ENCODE measurements at regions not wholly inside any gene's neighbourhood (a gene's known extent, or its start where the extent isn't known, plus 50 kb on each side); places are given as distances from the start of the nearest gene placed in this dataset.

DNA sequence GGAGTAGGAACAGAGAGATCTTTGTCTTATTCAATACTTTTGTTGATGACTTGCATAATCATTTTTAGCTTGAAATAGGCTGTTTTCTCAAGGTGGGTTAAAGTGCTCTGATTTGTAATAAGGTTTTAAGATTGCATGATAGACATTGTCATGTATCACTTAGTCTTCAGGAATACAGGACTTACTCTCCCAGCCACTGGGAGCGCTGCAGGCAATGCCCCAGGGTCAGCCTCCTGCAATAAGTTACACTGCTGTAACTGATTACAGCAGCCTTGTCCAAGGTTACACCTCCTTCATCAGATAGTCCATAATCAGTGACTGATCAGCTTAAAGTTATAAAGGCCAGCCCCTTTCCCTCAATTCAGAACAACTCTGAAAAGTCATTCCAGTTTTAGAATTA lies 218.6 kb downstream of the ESM1 start:
- ATAC-seq = no peak

DNA sequence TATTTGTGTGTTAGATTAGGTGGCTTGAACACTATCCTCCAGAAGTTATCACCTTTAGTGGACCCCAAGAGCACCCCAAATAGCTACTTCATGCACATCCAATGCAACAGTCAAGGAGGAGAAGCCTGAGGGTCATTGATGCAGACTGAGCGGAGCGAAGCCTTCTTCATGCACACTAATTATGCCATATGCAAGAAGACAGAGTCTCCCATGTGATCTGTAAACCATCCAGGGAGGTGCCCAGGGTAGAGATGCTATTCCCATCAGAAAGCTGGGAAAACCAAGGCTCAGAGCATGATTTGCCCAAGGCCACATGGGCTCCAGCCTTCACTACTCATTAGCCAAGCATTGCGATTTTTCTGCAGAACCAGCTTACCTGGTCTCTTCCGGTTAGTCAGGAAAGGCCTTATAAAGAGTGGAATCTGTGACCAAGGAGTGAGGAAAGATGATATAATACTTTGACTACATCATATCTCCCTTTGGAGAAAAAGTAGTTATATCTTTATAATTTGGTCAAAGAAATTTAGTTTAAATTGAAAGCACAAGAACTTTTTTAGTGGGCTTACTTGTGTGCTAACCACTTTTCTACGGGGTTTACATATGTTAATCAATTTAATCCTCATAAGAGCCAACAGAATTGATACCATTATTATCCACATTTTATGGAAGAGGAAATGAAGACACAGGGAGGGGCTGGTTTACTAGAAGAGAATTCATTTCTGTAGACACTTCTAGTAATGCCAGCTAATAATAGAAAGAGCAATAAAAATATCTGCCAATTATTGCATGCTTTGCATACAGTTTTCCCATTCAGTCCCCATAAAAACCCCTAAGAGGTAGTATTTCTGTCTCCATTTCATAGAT lies 220.0 kb downstream of the ESM1 start:
- no peak for ATAC-seq

DNA sequence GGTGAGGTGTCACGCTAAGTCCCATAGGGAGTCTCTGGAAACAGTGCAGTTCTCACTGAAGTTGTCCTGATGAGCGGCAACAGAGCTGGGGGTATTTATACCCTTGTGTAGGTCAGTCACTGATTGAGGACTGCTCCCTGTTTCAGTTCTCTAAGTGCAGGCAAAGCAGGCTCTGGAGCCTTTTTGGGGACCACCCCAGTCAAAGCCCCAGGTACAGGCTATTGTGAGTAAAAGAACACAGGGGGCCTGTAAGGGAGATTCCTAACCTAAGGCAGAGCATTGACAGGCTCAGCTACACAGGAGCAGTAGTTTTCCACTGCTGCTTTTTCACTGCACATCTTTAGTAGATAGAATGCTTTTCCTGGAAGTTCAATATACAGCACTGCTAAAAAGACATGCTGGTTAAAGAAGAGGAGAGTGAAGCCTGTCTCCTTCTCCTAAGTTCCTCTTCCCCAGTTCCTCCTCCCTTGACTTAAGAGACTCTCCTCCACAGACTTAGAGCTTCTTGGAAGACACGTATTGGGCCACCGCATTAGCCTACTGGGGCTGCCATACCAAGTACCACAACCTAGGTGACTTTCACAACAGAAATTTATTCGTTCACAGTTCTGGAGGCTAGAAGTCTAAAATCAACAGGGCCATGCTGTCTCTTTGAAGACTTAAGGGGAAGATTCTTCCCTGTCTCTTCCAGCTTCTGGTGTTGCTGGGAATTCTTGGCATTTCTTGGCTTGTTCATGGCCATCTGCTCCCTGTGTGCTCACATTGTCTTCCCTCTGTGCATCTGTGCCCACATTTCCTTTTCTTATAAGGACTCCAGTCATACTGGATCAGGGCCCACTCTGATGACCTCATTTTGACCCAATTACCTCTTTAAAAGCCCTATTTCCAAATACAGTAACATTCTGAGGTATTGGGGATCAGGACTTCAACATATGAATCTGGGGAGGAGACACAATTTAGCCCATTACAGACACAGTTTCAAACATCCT lies 221.0 kb downstream of the ESM1 start:
- no peak for ATAC-seq

DNA sequence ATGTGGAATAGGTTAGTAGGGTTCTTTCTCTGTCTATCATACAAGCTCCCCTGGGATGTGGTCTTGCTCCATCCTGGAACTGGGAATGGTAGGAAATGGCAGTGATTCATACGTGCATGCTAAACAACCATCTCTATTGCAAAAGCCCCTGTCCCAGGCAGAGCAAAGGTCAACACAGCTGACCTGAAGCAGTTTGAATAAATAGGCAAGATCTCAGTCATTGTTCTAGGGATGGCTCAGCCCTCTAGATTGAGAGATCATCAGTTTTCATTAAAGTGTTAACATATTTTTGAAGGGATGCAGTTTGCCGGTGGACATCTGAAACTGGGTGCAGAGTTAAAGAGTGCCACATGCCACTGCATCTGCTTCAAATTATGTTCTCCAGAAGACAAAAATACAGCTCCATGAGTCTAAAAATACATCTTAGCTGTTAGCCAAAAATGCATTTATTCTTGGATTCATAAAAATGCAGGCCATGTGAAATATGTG lies 224.1 kb downstream of the ESM1 start:
- no peak for ATAC-seq

DNA sequence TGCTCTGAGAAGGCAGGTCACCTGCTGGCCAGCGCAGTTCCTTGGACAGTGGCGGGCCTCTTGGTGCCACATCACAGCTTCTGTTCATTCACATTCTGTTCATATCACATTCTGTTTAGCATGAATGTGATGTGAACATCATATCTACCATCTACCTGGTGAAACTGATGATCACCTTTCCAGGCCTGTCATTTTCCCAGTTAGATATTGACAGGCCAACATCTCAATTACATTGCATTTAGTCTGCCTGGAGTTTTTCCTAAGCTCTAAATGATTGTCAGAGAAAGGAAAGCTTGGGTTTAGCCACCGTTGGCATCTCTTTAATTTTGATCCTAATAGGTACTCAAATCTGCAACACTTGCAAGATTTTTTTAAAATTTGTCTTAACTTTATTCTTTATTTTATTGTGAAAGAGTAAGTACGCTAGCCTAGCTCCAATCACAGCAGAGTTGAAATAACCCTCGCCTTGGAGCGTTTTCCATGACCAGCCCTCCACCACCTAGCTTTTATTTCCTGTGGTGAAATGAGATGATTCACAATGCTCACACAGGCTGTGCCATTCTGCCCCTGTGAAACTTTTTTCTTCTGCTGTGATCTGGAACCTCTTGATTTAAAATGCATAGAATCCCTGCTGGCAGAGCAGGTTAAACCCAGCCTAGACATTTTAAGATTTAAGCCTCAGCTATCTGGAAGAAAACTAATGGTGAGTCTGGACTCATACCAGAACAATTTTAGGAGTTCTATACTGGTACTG lies 225.0 kb downstream of the ESM1 start:
- no peak for ATAC-seq

DNA sequence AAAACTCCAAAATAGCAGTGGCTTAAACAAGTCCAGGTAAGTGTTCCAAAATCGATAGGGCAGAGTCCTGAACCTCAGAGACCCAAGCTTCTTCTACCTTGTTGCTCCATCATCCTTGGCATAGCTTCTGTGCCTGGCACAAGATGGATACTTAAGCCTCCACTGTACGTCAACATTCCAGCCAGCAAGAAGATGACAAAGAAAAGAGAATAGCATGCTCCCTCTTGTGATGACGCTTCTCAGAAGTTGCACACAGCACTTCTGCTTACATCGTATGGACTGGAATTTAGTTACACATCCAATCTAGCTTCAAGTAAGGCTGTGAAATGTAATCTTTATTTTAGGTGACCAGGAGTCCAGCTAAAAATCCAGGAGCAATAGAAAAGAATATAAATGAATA lies 227.4 kb downstream of the ESM1 start:
- ATAC-seq = no peak

DNA sequence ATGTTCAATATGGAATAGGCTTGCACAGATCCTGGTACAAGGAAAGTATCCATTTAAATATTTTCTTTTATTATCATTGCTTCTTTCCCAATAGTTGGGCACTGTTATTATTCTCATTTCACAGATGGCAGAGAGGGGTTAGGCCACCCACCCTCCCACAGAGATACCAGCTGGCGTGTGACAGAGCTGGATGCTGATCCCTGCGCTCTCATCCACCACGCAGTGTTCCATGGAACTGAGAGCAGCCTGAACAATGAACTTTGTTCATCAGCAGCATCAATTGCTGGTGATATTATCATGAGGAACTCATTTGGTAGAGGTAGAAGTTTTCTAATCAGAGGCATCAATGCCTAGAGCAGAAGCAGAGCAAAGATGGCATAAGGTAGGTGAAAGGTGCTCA lies 227.9 kb downstream of the ESM1 start:
- no peak for ATAC-seq

DNA sequence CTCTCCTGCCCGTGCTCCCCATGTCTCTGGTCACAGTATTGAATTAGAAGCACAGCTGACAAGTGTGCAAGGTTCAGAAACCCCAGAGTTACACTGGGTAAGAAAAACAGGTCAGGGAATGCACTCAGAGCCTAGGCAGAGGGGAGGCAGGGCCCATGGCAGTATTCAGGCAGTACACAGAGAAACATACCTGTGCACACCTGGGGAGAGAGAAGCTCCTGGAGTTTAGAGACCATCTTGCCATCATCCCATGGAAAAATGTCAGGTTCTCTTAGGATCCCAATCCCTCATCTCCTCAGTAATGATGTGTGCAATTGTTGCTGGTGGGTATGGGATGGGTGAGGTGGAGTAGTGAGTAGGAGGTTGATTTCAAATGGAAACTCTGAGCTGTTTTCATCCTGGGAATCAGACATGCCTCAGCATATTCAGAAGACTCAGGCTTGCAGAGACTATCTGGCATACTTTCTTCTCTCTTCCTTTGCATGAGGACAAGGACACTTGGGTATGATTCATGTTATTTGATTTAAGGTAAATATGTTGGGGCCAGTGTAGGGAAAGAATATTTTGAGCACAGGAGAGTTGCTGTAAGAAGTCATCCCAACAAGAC lies 228.5 kb downstream of the ESM1 start:
- no peak for ATAC-seq

DNA sequence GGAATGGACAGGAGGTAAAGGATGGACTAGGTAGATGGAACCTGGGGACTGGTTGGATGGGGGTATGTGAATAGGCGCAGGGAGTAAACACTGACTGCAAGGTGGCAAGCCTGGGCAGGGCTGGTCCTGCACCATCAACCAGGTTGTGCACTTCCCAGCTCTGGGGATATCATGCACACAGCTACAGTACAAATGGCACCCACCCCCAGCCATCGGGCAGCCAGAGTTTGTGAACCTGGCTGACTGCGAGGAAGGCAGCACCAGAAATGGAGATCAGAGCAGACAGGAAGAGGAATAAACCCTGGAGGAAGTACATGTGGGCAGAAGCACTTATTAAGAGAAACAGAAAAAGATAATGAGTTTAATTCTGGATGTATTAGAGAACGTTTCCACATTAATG lies 229.1 kb downstream of the ESM1 start:
- no peak for ATAC-seq

DNA sequence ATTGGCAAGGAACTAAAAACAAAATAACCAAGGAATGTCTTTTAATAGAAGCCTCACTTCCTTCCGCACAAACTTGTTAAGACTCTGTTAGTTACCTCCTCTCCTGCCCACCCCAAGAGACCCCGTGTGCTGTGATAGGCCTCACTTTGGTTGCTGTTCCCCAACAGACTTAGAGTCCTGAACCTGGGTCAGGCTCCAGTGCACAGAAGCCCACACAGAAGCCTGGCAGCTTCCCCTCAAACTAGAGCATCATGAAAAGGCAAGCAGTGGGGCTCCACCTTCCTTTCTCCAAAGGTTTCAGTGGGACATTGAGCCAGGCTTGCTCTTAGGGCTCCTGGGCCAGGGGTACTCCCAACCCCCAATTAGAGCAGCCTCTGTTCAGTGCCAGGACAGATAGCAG lies 230.5 kb downstream of the ESM1 start:
- ATAC-seq = no peak

DNA sequence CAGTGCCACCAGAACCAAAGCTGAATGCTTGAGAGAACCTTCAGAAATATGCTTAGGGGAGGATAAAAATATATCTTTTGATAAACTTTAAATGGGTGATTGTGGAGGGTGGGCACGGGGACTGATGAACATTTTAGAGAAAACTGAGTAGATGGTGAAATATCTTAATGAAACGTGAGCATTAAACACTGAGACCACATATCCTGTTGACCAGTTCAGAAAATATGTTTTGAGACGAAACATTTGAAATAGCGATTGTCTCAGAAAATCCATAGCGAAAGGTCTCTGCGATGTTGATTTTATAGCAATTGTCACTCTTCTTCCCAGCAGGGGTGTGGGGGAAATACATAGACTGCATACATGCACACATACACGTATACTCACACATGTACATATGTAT lies 231.0 kb downstream of the ESM1 start:
- ATAC-seq = no peak

DNA sequence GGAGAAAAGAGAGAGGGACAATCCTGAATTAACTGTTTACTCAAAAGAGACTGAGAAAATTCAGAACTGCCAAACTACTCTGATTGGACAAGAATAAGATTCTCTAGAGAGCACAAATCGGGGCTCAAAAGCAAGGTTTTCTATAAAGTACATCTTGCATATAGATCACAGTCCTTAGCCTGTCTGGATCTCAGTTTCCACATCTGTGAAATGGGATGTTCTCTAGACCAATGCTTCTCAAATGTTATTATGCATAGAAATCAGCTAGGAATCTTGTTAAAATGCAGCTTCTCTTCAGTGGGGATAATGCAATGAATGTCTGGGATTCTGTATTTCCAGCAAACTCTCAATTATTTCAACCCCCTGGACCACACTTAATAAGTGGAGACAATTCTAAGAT lies 231.6 kb downstream of the ESM1 start:
- ATAC-seq = no peak

DNA sequence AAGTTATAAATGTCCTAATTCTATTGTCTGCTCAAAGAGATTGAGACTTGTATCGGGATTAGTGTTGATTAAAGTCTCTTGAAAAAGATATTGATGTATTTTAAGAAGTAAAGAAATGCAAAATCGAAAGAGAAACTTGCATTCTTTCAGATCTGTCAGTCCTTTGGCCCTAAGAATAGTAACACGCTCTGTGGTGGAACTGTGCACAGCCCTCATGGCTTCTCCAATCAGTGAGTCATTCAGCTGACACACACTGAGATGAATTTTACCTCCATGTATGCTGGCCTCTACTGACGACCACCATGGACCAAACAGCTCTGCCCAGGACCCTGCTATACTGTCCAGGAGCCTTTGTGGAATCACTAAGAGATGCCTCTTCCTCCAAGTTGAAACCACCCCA lies 232.4 kb downstream of the ESM1 start:
- ATAC-seq = peak in 1 of 2 donors; percentile 91

DNA sequence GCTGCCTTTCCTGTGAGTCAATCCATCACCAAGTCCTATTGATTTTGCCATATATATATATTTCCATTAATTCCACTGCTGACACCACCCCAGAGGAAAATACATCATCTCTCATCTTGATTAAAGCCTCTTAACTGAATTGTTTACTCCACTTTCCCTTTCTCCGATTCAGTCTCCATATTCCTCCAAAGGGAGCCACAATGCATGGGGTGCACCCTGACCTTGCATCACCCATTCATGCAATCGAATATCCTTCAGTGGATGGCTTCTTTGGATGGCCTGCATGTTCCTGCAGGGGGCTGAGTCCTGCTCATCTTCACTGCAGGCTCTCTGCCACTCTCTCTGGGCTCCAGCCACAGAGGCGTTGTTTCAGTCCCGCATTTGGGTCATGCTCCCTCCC lies 231.0 kb downstream of the SNX18 start:
- ATAC-seq = no peak

DNA sequence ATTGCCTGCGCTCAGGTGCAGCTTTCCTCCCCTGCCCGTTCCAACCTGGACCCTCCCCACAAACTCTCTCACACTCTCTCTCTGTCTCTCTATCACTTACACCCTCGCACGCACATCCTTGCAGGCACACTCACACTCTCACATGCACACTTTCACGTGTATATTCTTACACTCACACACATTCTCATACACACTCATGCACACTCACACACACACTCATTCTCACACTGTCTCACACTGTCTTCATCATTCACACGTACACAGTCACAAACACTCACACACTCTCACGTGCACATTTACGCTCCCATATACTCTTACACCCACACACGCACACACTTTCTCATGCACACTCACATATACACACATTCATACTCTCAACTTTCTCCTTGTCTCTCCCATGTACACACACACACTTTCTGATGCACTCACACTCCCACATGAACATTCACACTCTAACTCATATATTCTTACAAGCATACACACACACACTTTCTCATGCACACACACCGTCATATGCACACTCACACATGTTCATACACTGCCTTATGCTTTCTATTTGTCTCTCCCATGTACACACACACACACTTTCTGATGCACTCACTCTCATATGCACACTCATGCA lies 229.3 kb downstream of the SNX18 start:
- ATAC-seq = no peak

DNA sequence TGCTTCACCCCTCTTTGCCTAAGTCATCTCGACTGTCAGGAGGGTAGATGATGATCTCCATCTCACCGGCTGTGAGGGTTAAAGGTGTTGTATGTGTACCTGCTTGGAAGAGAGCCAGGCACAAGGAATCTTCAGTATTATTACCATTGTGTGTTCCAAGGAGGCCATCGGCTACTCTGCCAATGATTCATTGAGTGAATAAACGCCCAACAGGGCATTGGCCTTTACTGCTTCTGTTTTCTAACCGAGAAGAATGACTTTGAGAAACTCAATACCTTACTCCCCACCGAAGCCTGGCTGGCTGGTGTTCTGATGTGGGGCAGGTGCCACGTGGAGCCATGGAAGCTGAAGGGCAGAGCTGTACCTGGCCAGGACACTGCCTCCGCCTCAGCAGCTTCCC lies 228.8 kb downstream of the SNX18 start:
- no peak for ATAC-seq

DNA sequence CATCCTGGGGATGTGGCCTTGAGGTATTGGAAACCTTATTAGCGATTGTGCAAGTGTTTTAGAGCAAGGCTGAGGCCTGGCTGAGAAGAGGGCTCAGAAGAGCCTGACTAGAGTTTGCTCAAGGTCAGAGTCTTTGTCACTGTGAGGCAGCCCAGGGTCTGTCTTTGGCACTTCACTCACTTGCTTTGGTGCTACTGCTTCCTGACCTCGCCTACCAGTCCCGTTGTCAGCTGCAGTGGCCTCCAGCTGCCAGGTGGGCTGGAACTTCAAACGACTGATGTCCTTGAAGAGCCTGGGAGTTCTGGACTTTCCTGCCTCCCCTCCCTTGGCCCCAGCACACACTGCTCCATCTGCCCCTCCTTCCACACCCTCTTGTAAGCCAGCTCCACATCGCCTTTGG lies 228.0 kb downstream of the SNX18 start:
- ATAC-seq = no peak

DNA sequence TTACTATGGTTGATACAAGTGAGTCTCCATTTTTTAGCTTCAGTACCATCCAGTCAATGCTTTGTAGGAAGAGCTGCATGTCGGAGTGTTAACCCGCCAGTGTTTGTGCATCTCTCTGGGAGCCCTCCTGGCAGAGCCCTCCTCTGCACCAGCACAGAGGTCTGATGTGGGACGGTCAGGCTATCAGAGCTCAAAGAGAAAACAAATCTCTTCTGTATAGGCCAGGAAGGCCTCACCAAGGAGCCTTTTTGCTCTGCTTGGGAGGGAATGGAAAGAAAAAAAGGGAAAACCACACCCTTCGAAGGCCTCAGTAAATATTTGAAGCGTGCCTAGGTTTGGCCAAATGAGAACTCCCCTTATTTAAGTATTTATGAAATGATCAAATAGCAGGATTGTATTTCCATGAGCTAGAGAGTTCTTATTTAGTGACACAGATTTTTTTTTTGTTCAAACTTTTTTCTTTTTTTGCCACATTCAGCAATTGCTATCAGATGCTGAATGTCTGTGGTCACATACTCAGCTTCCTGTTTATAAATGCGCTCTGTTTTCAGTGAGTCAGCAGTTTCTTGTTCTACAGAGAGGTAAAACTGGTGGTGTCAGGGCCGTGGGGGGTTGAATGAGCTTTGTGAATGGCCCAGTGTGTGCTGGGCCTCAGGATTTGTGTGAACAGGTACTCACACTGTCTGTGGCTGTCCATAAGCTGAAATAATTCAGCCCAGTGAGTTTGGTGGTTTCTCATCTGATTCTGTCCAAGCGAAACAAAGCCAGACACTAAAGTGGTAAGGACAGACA lies 226.6 kb downstream of the SNX18 start:
- ATAC-seq = peak; percentile 94 to 96

DNA sequence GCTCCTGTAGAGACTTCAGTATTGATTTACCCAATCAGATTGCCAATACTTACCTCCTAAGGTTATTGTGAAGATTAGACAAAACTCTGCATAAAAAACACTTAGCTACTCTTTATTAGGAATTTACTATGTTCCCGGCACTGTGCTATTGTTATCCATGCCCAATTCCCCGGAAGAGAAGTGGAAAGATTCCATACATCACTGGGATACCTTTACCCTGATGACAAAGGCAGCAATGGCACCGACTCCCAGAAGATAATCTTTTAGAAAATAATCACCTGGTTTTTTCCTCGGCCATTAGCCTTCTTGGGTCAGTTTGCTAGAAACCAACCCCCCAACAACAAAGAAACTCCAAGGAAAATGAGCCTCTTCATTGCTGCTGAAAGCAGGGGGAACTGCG lies 226.0 kb downstream of the SNX18 start:
- ATAC-seq = no peak

DNA sequence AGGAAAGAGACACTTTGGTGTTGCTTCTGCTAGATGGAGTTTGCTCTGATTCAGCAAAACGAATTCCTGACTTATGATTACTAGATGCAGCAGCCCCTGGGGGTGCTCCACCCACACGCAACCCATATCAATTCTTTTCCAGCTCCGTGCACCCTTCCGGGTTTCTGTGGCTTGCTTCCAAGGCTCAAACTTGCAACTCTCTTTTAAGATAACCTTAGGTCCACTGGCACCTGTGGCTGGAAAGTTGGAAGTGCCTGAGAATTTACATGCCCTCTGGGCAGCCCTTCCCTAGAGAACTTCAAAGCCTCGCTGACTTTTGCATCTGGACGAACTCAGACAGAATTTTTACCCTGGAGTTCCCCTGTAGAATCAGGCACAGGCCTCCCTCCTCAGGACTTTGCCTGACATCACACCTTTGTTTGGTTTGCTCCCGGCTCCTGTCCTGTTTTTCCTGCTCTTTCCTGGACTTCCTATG lies 224.9 kb downstream of the SNX18 start:
- no peak for ATAC-seq

DNA sequence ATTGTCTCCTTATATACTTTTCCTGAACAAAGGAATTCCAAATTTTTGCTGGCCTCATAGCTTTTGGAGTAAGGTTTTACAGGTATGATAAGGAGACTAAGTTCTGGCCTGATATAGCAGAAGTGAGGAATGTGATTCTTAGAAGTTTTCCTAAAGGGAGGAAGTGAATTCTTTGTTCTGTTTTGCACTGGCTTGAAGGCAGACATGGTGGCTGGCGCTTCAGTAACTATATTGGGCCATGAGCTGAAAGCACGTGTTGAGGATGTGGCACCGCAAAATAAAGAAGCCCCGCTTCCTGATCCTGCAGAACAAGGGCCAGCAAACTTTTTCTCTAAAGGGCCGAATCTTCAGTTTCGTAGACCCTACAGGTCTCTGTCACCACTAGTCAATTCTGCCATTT lies 224.2 kb downstream of the SNX18 start:
- no peak for ATAC-seq

Measured in activated CD4-positive, CD25-positive, alpha-beta regulatory T cell treated with anti-CD3 and anti-CD28 coated beads, Interleukin-2, amount 50 U/mL, for 24 hours (primary cell).